T follicular helper cell (primary cell): ENCODE measurements at regions not wholly inside any gene's neighbourhood (a gene's known extent, or its start where the extent isn't known, plus 50 kb on each side); places are given as distances from the start of the nearest gene placed in this dataset.

Experiments used
- DNase-seq: peaks from one replicate; pipeline ENCODE4 v3.0.0-alpha.2; 2020; ENCODE audit warnings: low read depth

- DNase-seq = no peak
These were observed 121.1 kb upstream of the SEMA6A start for GRCh38 chr5:116695681-116696080.

GRCh38 chr5:116686438-116686837 is 111.8 kb upstream of the SEMA6A start:
- DNase-seq = no peak

- no peak for DNase-seq
These were observed 111.3 kb upstream of the SEMA6A start for GRCh38 chr5:116685931-116686330.

GRCh38 chr5:116685069-116685468 is 110.4 kb upstream of the SEMA6A start:
- no peak for DNase-seq

- no peak for DNase-seq
These were observed 106.9 kb upstream of the SEMA6A start for GRCh38 chr5:116681334-116682013.

- no peak for DNase-seq
These were observed 100.9 kb upstream of the SEMA6A start for GRCh38 chr5:116675626-116675910.

- DNase-seq = no peak
These were observed 100.4 kb upstream of the SEMA6A start for GRCh38 chr5:116674881-116675625.

GRCh38 chr5:116673453-116673852 is 98.8 kb upstream of the SEMA6A start:
- no peak for DNase-seq

- DNase-seq = no peak
These were observed 97.6 kb upstream of the SEMA6A start for GRCh38 chr5:116672203-116672602.

GRCh38 chr5:116671211-116671736 is 96.7 kb upstream of the SEMA6A start:
- DNase-seq = no peak

GRCh38 chr5:116669261-116670031 is 94.8 kb upstream of the SEMA6A start:
- DNase-seq = no peak

- DNase-seq = no peak
These were observed 93.8 kb upstream of the SEMA6A start for GRCh38 chr5:116668390-116668789.

- no peak for DNase-seq
These were observed 92.3 kb upstream of the SEMA6A start for GRCh38 chr5:116666901-116667300.

GRCh38 chr5:116664988-116665387 is 90.4 kb upstream of the SEMA6A start:
- DNase-seq = no peak

GRCh38 chr5:116663081-116663480 is 88.5 kb upstream of the SEMA6A start:
- no peak for DNase-seq

- DNase-seq = no peak
These were observed 86.8 kb upstream of the SEMA6A start for GRCh38 chr5:116661419-116661818.

- DNase-seq = no peak
These were observed 86.3 kb upstream of the SEMA6A start for GRCh38 chr5:116660929-116661328.

- DNase-seq = no peak
These were observed 84.2 kb upstream of the SEMA6A start for GRCh38 chr5:116658830-116659229.

- DNase-seq = no peak
These were observed 83.5 kb upstream of the SEMA6A start for GRCh38 chr5:116658141-116658540.

- DNase-seq = no peak
These were observed 80.8 kb upstream of the SEMA6A start for GRCh38 chr5:116655431-116655830.

- no peak for DNase-seq
These were observed 80.3 kb upstream of the SEMA6A start for GRCh38 chr5:116654925-116655324.

- no peak for DNase-seq
These were observed 78.3 kb upstream of the SEMA6A start for GRCh38 chr5:116652903-116653302.

GRCh38 chr5:116652196-116652729 is 77.6 kb upstream of the SEMA6A start:
- no peak for DNase-seq
